H1 (cell line): ENCODE measurements at regions not wholly inside any gene's neighbourhood (a gene's known extent, or its start where the extent isn't known, plus 50 kb on each side); places are given as distances from the start of the nearest gene placed in this dataset.

ENCODE experiments used
- CBX8 ChIP-seq: fragments of 300-800, 300-1000 bp; sonication (generic); IDR thresholded peaks from 2 replicates; pipeline ENCODE4 v1.7.1; 2016; ENCODE audit warnings: low read depth, low read length, borderline replicate concordance
- CHD7 ChIP-seq: fragments of 300-600 bp; sonication (generic); IDR thresholded peaks from 2 replicates; pipeline ENCODE4 v1.7.1; 2012; ENCODE audit warnings: low read length, moderate library complexity, mild to moderate bottlenecking, inconsistent platforms; ENCODE audit not compliant: insufficient replicate concordance
- PHF8 ChIP-seq: fragments of 200-600 bp; sonication (generic); conservative IDR thresholded peaks from 2 replicates; pipeline ENCODE4 v1.7.1; 2012; ENCODE audit warnings: low read depth, mild to moderate bottlenecking, inconsistent platforms, low read length, moderate library complexity
- RXRA ChIP-seq: IDR thresholded peaks from 2 replicates; pipeline ENCODE4 v1.6.1; 2011; ENCODE audit warnings: low read depth, mild to moderate bottlenecking, low read length, moderate library complexity; ENCODE audit not compliant: insufficient read depth
- SAP30 ChIP-seq: fragments of 300-600 bp; sonication (generic); IDR thresholded peaks from 2 replicates; pipeline ENCODE4 v1.7.1; 2012; ENCODE audit warnings: low read length, moderate library complexity, mild to moderate bottlenecking, inconsistent platforms; ENCODE audit not compliant: insufficient read depth, insufficient replicate concordance
- SIX5 ChIP-seq: IDR thresholded peaks from 2 replicates; pipeline ENCODE4 v1.6.1; 2011; ENCODE audit warnings: mild to moderate bottlenecking, low read depth, low read length
- SP4 ChIP-seq: IDR thresholded peaks from 2 replicates; pipeline ENCODE4 v1.6.1; 2012; ENCODE audit warnings: low read length, inconsistent platforms
- SUZ12 ChIP-seq: fragments of 200-600 bp; sonication (generic); IDR thresholded peaks from 2 replicates; pipeline ENCODE4 v1.6.1; 2012; ENCODE audit warnings: mild to moderate bottlenecking, inconsistent platforms, low read length, moderate library complexity, mixed read lengths
- USF2 ChIP-seq: IDR thresholded peaks from 2 replicates; pipeline ENCODE4 v1.6.1; 2011; ENCODE audit warnings: low read length, improper control_type of control experiment

- no peak for TF ChIP-seq CHD7
- no peak for TF ChIP-seq USF2
- no peak for TF ChIP-seq PHF8
- no peak for TF ChIP-seq SUZ12
- TF ChIP-seq SIX5 = no peak
- no peak for TF ChIP-seq CBX8
- TF ChIP-seq SAP30 = no peak
- no peak for TF ChIP-seq RXRA
- no peak for TF ChIP-seq SP4
Measured at GRCh38 chr2:128562471-128563347, 244.0 kb upstream of the HS6ST1 start (continued).
